Omental fat pad (tissue), 3 donors: ENCODE measurements at regions not wholly inside any gene's neighbourhood (a gene's known extent, or its start where the extent isn't known, plus 50 kb on each side); places are given as distances from the start of the nearest gene placed in this dataset.

Experiments used
- ATAC-seq: fragments of 150-250 bp; one replicate; pipeline ENCODE4 v1.9.1; 2016; ENCODE audit warnings: mild to moderate bottlenecking, moderate library complexity; ENCODE audit not compliant: low FRiP score
- DNase-seq: peaks from one replicate; pipeline ENCODE4 v3.0.0-alpha.2; 2019; ENCODE audit warnings: low spot score
- CTCF ChIP-seq, 3 donors: fragments of 450-650 bp; IDR thresholded peaks; one replicate each; pipeline ENCODE4 v1.5.1; 2016 to 2017; ENCODE audit warnings: antibody characterized with exemption in 3 of 3, mild to moderate bottlenecking in 3 of 3, moderate library complexity in 2 of 3

GRCh38 chr5:54611290-54611951, 93.9 kb downstream of the SNX18 start:
- no peak for DNase-seq
- no peak for ATAC-seq
- TF ChIP-seq CTCF (IDR thresholded peaks at IDR 0.05), result no peak

DNA sequence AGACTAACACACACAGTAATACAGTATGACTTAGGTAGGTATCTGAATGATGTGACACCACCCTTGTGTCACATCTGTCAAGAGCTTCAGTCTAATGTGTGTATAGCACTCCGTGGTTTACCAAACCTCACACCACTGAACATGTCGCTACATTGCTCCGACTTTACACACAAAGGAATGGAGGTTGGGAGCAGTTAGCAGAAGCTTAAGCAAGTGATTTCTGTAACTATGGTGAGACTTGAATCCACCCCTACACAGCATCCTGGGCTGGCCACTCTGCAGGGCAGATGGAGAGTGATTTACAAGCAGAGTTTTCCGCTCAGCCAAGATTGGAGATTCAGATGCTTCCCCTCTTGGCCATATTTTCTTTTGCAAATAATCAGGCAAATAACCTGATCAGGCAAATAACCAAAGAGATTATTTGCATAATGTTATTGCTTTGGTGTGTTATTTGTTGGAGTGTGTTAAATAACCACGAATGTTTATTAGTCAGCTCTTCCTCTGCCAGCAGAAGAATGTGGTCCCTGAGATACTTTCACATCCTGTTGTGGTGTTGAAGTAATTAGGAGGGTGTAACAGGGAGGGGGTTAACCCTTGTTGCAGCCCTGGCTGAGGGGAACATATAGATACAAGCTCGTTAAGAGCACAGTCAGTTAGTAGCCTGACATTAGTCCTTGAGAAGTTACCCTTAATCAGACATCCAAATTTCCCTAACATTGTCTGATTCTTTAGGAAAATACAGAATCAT, 92.8 kb downstream of the SNX18 start:
- ATAC-seq (no peak), DNase-seq (no peak)
- TF ChIP-seq CTCF (IDR thresholded peaks at IDR 0.05), result no peak

DNA sequence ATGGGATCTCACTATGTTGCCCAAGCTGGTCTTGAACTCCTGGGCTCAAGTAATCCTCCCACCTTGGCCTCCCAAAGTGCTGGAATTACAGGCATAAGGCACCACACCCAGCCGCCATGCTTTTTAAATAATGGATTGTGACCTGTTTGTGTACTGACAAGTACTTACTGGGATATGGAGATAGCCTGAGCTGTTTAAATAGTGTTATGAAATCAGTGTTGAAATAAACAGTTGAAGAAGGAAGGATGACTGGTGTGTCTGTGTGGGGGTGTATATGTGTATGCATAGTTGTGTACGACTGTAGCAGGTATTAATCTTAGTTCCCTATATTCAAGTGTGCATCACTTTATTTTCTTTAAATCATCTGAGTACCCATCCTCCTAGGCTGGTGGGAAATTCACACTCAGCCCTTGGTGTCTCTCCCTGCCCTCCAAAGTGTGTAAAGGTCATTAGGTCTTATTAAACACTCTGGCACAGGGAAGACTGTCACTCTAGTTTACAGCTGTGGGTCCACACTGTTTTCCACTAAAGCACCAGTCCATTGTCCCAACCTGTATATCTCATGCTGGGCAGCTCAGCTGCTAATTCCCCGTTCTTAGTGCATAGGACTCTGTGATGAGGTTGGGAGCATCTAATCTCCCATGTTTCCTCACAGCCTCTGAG, 91.0 kb downstream of the SNX18 start:
- ATAC-seq, result no peak
- DNase-seq, result no peak
- no peak for TF ChIP-seq CTCF (IDR thresholded peaks at IDR 0.05)

DNA sequence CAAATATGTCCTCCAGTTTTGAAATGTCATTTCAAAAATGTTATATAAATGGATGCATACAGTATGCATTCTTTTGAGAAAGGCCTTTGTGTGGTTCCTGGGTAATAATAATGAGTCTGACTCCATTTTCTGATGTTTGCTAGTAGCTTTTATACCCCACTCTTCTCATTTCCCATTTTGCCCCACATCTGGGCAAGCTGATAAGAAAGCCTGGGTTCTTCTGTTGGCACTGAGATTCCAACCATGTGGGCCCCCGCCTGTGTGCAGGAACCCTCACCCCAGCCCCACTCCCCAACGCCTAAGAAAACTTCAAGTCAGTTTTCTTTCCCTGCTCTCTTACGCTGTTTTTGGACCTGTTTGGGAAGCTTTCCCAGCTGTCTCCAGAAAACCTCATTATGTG, 89.4 kb downstream of the SNX18 start:
- TF ChIP-seq CTCF (IDR thresholded peaks at IDR 0.05), result no peak
- DNase-seq (no peak), ATAC-seq (no peak)

- ATAC-seq (no peak), DNase-seq (no peak)
- no peak for TF ChIP-seq CTCF (IDR thresholded peaks at IDR 0.05)
Observed at GRCh38 chr5:54603372-54603771, 85.8 kb downstream of the SNX18 start.

DNA sequence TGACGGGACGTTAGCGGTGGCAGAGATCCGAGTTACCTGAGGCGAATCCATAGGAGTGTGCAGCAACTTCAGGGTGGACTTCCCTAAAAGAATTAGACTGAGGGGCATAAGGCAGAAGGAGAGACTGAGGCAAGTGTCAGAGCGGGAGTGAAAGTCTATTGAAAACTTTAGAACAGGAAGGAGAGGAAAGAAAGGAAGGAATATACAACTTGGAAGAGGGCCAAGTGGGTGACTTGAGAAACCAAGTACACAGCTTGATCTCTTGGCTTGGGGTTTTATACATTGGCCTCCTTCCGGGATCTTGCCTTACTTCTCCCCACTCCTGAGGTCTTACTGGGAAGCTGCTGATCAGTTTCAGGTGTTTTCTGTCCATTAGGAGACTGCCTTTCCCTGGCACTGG, 84.9 kb downstream of the SNX18 start:
- DNase-seq (no peak), ATAC-seq (no peak)
- no peak for TF ChIP-seq CTCF (IDR thresholded peaks at IDR 0.05)
